ENCODE measurements at regions not wholly inside any gene's neighbourhood (a gene's known extent, or its start where the extent isn't known, plus 50 kb on each side); places are given as distances from the start of the nearest gene placed in this dataset.

- TF ChIP-seq CTCF (conservative IDR thresholded peaks at IDR 0.05) (no peak), ZFX (IDR thresholded peaks at IDR 0.05) (no peak)
Measured at GRCh38 chr1:47537268-47537667, 99.4 kb downstream of the FOXD2 start.
